IgD-negative memory B cell (primary cell): ENCODE measurements at regions not wholly inside any gene's neighbourhood (a gene's known extent, or its start where the extent isn't known, plus 50 kb on each side); places are given as distances from the start of the nearest gene placed in this dataset.

Source experiments
- H3K27ac Mint-ChIP-seq, 3 donors: one replicate each; pipeline ENCODE4 v1.8.0; 2020 to 2022; ENCODE audit warnings: mild to moderate bottlenecking in 3 of 3, mixed read lengths in 3 of 3, moderate library complexity in 1 of 3
- H3K27me3 Mint-ChIP-seq: one replicate; pipeline ENCODE4 v1.8.0; 2021; ENCODE audit warnings: mixed read lengths
- H3K36me3 Mint-ChIP-seq: one replicate; pipeline ENCODE4 v1.8.0; 2020; ENCODE audit warnings: mild to moderate bottlenecking, mixed read lengths
- H3K4me1 Mint-ChIP-seq, 3 donors: one replicate each; pipeline ENCODE4 v1.8.0; 2020 to 2022; ENCODE audit warnings: mixed read lengths in 3 of 3, mild to moderate bottlenecking in 1 of 3
- H3K4me3 Mint-ChIP-seq, 4 donors: one replicate each; pipeline ENCODE4 v1.8.0; 2020 to 2022; ENCODE audit warnings: mild to moderate bottlenecking in 4 of 4, mixed read lengths in 4 of 4, moderate library complexity in 3 of 4
- H3K9me3 Mint-ChIP-seq, 3 donors: one replicate each; pipeline ENCODE4 v1.8.0; 2020 to 2021; ENCODE audit warnings: mixed read lengths in 3 of 3, mild to moderate bottlenecking in 1 of 3

DNA sequence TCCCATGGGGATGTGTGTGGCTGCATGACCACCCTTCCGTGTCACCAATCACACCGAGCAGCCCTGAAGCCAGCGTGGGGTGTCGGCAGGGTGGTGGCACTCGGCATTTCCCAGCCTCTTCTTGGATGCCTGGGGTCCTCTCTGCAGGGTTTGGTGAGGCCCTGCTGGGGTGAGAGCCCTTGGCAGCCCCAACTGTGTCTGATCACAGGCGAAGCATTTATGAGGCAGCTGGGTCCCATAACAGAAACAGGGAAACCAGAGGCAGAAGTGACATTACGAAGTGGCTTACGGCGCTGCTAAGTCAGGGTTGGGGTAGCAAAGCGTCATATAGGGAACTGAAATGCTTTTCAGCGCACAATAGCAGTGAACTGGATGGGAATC is 92.3 kb upstream of the SEPTIN5 start:
- Mint-ChIP-seq H3K4me3 (peak overlapping the region; percentile 70 to 93 (median 80)), H3K4me1 (peaks cover 32 to 35% (median 33%) of the 10 kb centered on the region in 3 donors), H3K27ac (peak overlapping the region in 2 of 3 donors; percentile 58 to 70), H3K36me3 (peaks cover 2% of the 10 kb centered on the region), H3K27me3 (peaks cover 28% of the 10 kb centered on the region), H3K9me3 (no peaks in the 10 kb centered on the region)

DNA sequence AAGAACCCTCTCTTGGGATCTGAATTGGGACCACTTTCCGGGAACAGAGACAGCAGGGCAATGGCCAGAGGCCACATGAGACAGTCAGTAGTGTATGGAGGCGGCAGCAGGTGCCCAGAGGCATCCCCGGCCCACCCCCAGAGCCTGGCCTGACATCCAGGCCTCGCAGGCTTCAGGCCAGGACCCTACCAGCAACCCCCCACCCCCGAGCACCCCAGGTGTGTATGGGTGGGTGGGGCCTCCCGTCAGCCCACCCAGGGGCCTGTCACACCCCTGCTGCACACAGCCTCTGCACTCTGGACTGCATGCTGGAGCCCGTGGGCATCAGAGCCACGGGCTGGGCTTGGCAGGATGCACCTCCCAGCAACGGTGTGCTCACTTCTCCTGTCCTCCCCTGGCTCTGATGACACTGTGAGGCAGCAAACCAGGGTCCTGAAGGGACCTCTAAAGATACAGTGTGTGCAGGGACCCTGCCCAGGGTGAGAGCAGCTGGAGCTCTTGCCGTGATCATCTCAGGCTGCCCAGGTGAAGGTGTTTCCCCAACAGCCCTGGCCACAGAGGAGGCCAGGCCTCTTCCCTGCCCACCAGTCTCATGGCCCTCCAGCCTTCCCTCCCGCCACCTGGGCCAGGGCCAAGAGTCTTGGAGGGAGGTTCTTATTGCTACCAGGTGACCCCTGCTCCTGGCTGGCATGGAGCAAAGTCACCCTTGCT is 88.8 kb upstream of the SEPTIN5 start:
- H3K27ac Mint-ChIP-seq = no peak overlapping the region
- no peaks in the 10 kb centered on the region for H3K9me3 Mint-ChIP-seq
- no peak overlapping the region for H3K4me3 Mint-ChIP-seq
- peaks cover 18 to 23% (median 20%) of the 10 kb centered on the region in 3 donors for H3K4me1 Mint-ChIP-seq
- H3K27me3 Mint-ChIP-seq = peaks cover 37% of the 10 kb centered on the region
- no peaks in the 10 kb centered on the region for H3K36me3 Mint-ChIP-seq

DNA sequence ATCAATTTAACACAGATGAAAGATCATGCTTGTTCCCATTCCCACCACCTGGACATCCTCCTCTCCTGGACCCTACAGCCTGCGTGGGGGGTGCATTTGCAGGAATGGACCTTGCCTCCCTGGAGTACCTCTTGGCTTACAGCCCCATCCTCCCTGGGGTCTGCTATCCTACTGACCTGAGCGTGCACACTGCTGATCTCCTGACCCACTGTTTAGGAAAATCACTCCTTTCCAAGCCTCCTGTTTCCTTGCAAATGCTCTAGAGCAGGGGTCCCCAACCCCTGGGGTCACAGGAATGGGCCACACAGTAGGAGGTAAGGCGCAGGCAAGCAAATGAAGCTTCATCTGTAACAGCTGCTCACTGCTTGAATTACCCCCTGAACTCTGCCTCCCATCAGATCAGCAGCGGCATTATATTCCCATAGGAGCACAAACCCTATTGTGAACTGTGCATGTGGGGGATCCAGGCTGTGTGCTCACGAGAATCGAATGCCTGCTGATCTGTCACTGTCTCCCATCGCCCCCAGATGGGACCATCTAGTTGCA is 88.2 kb upstream of the SEPTIN5 start:
- H3K27me3 Mint-ChIP-seq = peaks cover 33% of the 10 kb centered on the region
- H3K4me3 Mint-ChIP-seq = no peak overlapping the region
- H3K27ac Mint-ChIP-seq = no peak overlapping the region
- peaks cover 14 to 18% (median 15%) of the 10 kb centered on the region in 3 donors for H3K4me1 Mint-ChIP-seq
- H3K36me3 Mint-ChIP-seq = no peaks in the 10 kb centered on the region
- H3K9me3 Mint-ChIP-seq = no peaks in the 10 kb centered on the region

DNA sequence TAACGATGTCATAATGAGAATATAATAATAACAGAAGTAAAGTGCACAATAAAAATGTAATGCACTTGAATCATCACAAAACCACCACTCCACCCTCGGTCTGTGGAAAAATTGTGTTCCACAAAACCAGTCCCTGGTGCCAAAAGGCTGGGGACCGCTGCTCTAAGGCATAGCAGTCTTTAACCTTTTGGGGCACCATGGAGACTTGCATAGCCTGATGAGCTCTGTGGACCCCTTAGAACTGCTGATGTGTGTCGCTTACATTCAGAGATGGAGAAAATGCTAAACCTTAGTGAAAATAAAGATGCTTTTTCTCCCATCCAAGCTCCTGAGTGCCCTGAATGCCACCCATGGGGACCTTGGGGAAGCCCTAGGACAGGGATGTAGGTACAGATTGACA is 87.6 kb upstream of the SEPTIN5 start:
- no peaks in the 10 kb centered on the region for H3K36me3 Mint-ChIP-seq
- H3K27me3 Mint-ChIP-seq = peaks cover 30% of the 10 kb centered on the region
- H3K4me3 Mint-ChIP-seq = peak overlapping the region in 1 of 4 donors; percentile 17
- H3K4me1 Mint-ChIP-seq = peaks cover 8 to 12% (median 10%) of the 10 kb centered on the region in 3 donors
- no peaks in the 10 kb centered on the region for H3K9me3 Mint-ChIP-seq
- no peak overlapping the region for H3K27ac Mint-ChIP-seq

DNA sequence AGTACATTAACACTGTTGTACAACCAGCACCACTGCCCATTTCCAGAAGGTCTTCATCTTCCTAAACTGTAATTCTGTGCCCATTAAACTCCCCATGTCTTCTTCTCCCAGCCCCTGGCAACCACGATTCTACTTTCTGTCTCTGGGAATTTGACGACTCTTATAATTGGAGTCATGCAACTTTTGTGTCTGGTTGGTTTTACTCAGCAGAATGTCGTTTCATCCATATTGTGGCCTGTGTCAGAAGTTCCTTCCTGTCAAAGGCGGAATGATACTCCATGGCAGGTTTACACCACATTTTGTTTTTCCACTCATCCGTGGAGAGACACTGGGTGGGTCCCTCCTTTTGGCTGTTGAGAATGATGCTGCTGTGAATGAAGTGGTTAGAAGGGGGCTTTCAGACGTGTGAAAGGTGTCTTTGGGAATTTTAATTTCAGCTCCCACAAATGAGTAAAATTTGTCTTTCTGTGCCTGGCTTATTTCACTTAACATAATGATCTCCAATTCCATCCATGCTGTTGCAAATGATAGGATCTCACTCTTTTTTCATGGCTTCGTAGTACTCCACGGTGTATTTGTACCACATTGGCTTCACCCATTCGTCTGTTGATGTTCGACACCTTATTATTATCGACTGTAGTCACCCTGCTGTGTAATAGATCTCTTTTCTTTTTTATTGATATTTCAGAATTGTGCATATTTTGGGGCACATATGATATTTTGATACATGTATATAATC is 86.1 kb upstream of the SEPTIN5 start:
- no peak overlapping the region for H3K4me3 Mint-ChIP-seq
- no peaks in the 10 kb centered on the region for H3K36me3 Mint-ChIP-seq
- H3K4me1 Mint-ChIP-seq = peaks cover 0 to 2% (median 1%) of the 10 kb centered on the region in 3 donors
- H3K27ac Mint-ChIP-seq = no peak overlapping the region
- no peaks in the 10 kb centered on the region for H3K9me3 Mint-ChIP-seq
- peaks cover 25% of the 10 kb centered on the region for H3K27me3 Mint-ChIP-seq

DNA sequence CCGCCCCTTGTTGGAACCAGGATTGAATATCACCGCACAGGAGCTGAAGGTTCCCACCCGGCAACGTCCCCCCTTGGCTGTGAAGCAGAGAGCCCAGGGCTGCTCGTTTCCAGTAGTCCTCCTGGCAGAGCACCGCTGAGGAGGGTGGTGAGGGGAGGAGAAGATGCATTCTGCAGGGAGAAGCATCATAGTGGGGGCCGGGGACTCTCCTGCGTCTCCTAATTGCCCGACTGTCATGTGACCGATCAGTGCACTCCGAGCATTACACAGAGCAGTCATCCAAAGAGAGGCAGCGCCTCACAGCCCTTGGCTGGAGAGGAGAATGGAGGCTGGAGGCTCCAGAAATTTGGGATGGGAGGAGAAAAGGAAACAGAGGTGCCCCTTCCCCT is 85.0 kb upstream of the SEPTIN5 start:
- H3K27ac Mint-ChIP-seq = no peak overlapping the region
- H3K36me3 Mint-ChIP-seq = no peaks in the 10 kb centered on the region
- H3K9me3 Mint-ChIP-seq = no peaks in the 10 kb centered on the region
- H3K4me1 Mint-ChIP-seq = peaks cover 0 to 2% (median 0%) of the 10 kb centered on the region in 3 donors
- no peak overlapping the region for H3K4me3 Mint-ChIP-seq
- H3K27me3 Mint-ChIP-seq = peaks cover 21% of the 10 kb centered on the region

DNA sequence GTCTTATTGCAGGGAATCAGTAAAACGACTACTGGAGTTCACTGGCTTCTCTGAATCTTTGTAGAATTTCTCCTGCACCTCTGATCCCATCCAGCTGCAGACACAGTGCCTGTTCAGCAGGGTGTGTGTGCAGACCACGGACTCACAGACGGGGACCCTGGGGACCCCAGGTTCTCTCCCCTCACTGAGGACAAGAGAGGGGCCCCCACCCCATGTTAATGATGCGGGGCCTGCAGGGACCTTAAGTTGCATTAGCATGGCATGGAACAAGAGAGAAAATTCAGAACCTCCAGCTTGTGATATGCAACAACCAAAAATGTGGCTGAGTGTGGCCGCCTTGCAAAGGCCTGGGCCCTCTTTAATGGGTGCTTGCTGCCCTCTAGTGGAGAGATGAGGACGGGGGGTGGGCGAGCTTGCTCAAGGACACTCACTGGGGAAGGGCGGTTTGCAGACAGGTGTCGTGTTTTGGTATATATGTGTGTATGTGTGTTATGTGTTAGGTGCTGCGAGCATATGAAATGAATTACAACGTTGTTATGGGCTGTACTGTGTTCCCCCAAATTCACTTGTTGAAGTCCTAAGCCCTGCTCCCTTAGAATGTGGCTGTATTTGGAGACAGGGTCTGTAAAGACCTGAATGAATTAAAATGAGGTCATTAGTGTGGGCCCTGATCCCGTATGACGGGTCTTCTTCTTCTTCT is 84.4 kb upstream of the SEPTIN5 start:
- H3K9me3 Mint-ChIP-seq = no peaks in the 10 kb centered on the region
- H3K27me3 Mint-ChIP-seq = peaks cover 17% of the 10 kb centered on the region
- no peak overlapping the region for H3K27ac Mint-ChIP-seq
- no peaks in the 10 kb centered on the region for H3K36me3 Mint-ChIP-seq
- peaks cover 0 to 2% (median 0%) of the 10 kb centered on the region in 3 donors for H3K4me1 Mint-ChIP-seq
- no peak overlapping the region for H3K4me3 Mint-ChIP-seq

DNA sequence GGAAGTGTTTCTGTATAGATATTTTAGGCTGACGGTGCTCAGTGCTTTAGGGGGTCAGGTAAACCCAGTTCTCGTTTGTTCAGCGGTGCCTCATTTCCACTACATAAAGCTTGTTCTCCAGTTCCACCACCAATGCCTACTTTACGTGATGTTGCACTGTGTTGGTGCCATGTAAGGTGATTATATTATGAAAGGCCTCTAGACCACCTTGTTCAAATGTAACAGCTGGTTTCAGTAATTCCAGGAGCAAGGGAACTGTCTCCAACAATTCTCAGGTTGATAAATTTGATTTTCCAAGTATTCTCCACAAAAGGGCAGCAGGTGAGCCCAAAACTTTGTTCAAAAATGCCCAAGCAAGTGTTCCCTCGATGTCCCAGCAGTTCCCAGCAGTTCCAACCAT is 83.7 kb upstream of the SEPTIN5 start:
- Mint-ChIP-seq H3K27me3 (peaks cover 17% of the 10 kb centered on the region), H3K9me3 (no peaks in the 10 kb centered on the region)

DNA sequence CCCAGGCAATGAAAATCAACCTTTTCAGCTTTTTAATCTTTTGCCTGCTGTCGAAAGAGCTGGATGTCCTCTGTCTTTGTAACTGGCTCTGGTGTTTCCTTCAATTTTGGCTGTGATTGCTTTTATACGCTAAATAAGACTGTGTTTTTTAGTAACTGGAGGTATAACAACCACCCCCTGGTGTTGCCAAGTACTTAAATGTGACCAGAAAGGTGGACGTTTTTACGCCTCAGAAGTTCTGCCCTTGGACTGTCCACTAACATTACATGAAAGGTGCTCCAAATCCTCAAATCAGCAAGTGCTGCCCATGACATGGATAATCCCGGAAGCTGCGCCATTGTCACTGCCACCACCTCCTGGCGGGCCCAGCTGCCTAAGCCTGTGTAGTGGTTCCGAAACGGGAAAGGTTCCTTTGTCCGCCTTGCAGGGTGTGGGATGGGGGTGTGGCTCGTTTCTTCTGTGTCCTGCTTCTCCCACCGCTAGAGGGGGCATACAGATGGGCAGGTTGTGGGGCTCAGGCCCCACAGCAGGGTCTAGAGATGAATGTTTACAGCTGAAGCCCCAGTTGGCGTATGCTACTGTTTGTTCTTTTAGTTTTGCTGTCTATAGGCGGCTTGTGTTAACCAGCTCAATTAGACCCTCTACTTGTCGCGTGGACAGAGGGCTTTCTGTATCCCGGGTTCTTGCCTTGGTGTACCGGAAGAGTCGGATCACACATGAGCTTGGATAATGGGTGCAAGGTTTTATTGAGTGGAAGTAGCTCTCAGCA is 82.2 kb upstream of the SEPTIN5 start:
- Mint-ChIP-seq H3K36me3 (no peaks in the 10 kb centered on the region), H3K9me3 (no peaks in the 10 kb centered on the region), H3K4me1 (peaks cover 0 to 2% (median 0%) of the 10 kb centered on the region in 3 donors), H3K4me3 (no peak overlapping the region), H3K27ac (no peak overlapping the region), H3K27me3 (peaks cover 10% of the 10 kb centered on the region)

More for the DNA sequence above, 83.7 kb upstream of the SEPTIN5 start:
- Mint-ChIP-seq H3K4me1 (peaks cover 0 to 2% (median 0%) of the 10 kb centered on the region in 3 donors), H3K4me3 (no peak overlapping the region), H3K27ac (no peak overlapping the region), H3K36me3 (no peaks in the 10 kb centered on the region)

DNA sequence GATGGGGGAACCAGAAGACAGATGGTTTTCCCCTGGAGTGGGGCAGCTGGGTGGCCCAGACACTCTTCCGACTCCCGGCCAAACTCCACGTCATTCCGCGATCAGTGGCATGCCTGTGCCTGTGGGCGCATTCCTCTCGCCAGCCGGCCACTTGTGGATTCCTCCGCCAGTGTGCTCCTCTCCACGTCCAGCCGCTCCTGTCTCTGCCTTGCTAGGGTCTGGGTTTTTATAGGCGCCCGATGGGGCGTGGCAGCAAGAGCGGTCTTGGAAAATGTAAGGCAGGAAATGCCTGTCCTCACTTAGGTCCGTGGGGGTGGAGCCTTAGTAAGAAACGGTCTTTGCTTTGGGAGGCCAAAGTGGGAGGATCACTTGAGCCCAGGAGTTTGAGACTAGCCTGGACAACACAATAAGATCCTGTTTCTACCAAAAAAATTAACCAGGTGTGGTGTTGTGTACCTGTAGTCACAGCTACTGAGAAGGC is 81.6 kb upstream of the SEPTIN5 start:
- Mint-ChIP-seq H3K36me3 (no peaks in the 10 kb centered on the region), H3K9me3 (no peaks in the 10 kb centered on the region), H3K4me1 (peaks cover 0 to 2% (median 0%) of the 10 kb centered on the region in 3 donors), H3K27ac (no peak overlapping the region), H3K4me3 (no peak overlapping the region), H3K27me3 (peaks cover 10% of the 10 kb centered on the region)

DNA sequence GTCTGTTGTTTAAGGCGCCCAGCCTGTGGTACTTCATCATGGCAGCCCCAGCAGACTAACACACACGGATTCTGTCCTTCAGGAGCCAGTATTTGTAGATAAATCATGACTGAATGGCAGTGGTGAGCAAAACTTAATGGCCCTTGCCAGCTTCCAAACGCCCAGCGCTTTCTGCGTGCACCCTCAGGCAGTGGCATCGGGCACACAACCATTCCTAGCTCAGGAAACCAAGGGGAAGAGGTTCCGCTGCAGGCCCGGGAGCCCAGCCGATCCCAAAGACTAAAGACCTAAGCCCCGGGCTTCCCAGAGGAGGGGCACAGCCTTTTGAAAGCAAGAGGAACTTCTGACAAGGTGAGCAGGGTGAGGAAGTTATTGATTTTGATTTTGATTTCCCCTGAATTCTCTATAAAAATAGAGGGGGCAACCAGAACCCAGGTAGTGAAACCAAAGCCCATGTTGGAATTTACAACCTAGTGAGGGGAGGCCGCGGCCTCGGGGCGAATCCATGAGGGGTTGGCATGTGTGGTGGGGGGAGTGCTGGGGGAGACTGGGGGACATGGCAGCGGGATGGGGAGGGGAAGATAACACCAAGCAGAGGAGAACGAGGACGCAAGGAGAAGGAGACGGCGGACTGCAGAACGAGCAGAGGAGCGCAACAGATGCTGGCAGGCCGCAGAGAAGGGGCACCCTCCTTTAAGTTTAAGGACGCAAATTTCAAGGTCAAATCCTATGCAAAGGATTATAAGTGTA is 79.9 kb upstream of the SEPTIN5 start:
- H3K27ac Mint-ChIP-seq = no peak overlapping the region
- no peaks in the 10 kb centered on the region for H3K36me3 Mint-ChIP-seq
- peaks cover 3% of the 10 kb centered on the region for H3K27me3 Mint-ChIP-seq
- H3K4me1 Mint-ChIP-seq = peaks cover 0 to 2% (median 0%) of the 10 kb centered on the region in 3 donors
- no peak overlapping the region for H3K4me3 Mint-ChIP-seq
- H3K9me3 Mint-ChIP-seq = no peaks in the 10 kb centered on the region

DNA sequence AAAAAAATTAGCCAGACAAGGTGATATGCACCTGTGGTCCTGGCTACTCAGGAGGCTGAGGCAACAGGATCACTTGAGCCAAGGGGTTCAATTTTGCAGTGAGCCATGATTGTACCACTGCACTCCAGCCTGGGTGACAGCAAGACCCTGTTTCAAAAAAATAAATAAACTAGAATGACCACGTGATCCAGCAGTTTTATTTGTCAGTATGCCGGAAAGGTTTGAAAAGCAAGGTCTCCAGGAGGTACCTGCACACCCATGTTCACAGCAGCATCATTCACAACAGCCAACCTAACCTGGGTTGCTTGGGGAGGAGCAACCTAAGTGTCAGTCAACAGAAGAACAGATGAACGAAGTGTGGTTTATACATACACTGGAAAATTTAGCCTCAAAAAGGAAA is 78.7 kb upstream of the SEPTIN5 start:
- no peaks in the 10 kb centered on the region for H3K4me1 Mint-ChIP-seq
- no peak overlapping the region for H3K4me3 Mint-ChIP-seq
- peaks cover 6% of the 10 kb centered on the region for H3K27me3 Mint-ChIP-seq
- peaks cover 1% of the 10 kb centered on the region for H3K36me3 Mint-ChIP-seq
- H3K9me3 Mint-ChIP-seq = no peaks in the 10 kb centered on the region
- no peak overlapping the region for H3K27ac Mint-ChIP-seq

DNA sequence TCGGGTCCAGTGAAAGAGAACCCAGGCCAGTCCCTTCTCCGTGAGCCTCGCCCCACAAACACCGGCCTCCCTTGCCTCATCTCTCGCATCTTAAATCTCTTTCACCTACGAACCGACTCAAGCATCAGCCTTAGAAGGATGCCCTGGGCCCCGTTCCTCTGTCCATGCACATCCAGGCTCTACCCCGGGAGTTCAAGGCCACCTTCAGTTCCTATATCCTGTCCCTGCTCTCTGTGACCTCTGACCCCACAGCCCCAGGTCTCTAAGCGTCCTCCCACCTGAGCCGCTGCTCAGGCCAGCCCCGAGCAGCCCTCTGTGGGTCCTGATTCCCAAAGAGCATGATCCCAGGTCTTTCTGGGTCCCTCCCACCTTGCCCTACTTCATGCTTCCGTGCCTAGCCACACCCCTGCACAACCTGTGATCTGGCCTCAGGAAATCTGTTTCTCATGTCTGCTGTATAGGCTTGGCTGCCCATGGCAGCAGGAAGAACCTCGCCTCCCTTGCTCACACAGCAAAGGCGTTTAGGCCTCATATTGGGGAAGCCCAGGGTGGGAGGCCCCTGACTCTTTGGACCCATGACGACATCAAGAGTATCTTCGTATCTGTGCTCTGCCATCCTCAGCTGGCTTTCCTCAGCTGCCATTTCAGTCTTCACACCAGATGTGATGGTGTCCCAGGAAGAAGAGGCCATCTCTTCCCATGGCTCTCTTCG is 77.5 kb upstream of the SEPTIN5 start:
- peak overlapping the region in 1 of 3 donors; percentile 46 for H3K27ac Mint-ChIP-seq
- H3K9me3 Mint-ChIP-seq = no peaks in the 10 kb centered on the region
- H3K27me3 Mint-ChIP-seq = peaks cover 6% of the 10 kb centered on the region
- H3K4me1 Mint-ChIP-seq = no peaks in the 10 kb centered on the region
- H3K4me3 Mint-ChIP-seq = no peak overlapping the region
- peaks cover 1% of the 10 kb centered on the region for H3K36me3 Mint-ChIP-seq
